Parathyroid adenoma (tissue), 2 donors: ENCODE measurements at regions not wholly inside any gene's neighbourhood (a gene's known extent, or its start where the extent isn't known, plus 50 kb on each side); places are given as distances from the start of the nearest gene placed in this dataset.

Experiments
- H2AFZ ChIP-seq: fragments of 300-600 bp; sonication (generic); one replicate; pipeline ENCODE4 v1.7.0; 2017; ENCODE audit warnings: antibody characterized with exemption, mild to moderate bottlenecking
- H3K27ac ChIP-seq: fragments of 300-600 bp; sonication (generic); one replicate; pipeline ENCODE4 v1.7.0; 2017
- H3K27me3 ChIP-seq: fragments of 300-600 bp; sonication (generic); one replicate; pipeline ENCODE4 v1.7.0; 2017; ENCODE audit warnings: low read length; ENCODE audit not compliant: control insufficient read depth, insufficient read depth
- H3K36me3 ChIP-seq: fragments of 300-600 bp; sonication (generic); one replicate; pipeline ENCODE4 v1.7.0; 2017; ENCODE audit warnings: low read length; ENCODE audit not compliant: control insufficient read depth, insufficient read depth
- H3K4me1 ChIP-seq: fragments of 300-600 bp; sonication (generic); one replicate; pipeline ENCODE4 v1.7.0; 2017; ENCODE audit warnings: control low read depth
- H3K4me2 ChIP-seq: fragments of 300-600 bp; sonication (generic); one replicate; pipeline ENCODE4 v1.7.0; 2017; ENCODE audit warnings: low read length
- H3K4me3 ChIP-seq: fragments of 300-600 bp; sonication (generic); one replicate; pipeline ENCODE4 v1.7.0; 2017; ENCODE audit warnings: low read depth, low read length
- H3K79me2 ChIP-seq: fragments of 300-600 bp; sonication (generic); one replicate; pipeline ENCODE4 v1.7.0; 2017; ENCODE audit warnings: control low read depth
- H3K9ac ChIP-seq: fragments of 300-600 bp; sonication (generic); one replicate; pipeline ENCODE4 v1.7.0; 2017; ENCODE audit warnings: mild to moderate bottlenecking
- H3K9me3 ChIP-seq: fragments of 300-600 bp; sonication (generic); one replicate; pipeline ENCODE4 v1.7.0; 2017; ENCODE audit warnings: low read length; ENCODE audit not compliant: control insufficient read depth
- TF ChIP-seq, protein P1 (sequence below): fragments of 300-600 bp; sonication (generic); IDR thresholded peaks from one replicate; pipeline ENCODE4 v1.7.0; 2017; ENCODE audit warnings: antibody characterized with exemption, mild to moderate bottlenecking
- donor health status: primary hyperparathyroidism.

DNA sequence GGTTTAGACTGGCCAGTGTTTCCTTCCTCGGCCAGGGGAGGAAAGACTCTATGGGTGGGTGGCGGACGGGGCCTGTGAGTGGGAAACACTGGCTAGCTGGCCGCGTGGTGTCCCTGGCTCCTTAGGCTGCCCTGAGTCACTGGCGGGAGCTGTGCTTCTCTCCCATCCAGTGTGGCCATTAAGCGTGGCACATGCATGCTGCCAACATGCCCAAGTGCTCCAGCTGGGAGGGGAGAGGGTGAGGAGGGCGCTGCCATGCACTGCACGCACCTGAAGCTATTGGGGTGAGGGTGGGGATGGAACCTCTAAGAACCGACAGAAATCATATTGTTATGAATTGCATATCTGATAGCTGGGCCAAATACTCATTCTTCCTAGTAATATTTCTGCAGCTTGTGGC lies 270.8 kb downstream of the CALCRL start:
- Histone ChIP-seq H3K27ac (no peak overlapping the region), H3K9ac (no peak overlapping the region), H3K79me2 (no peaks in the 10 kb centered on the region), H3K9me3 (no peaks in the 10 kb centered on the region), H3K4me3 (no peak overlapping the region), H3K27me3 (no peaks in the 10 kb centered on the region), H3K4me1 (no peaks in the 10 kb centered on the region), H3K36me3 (no peaks in the 10 kb centered on the region), H2AFZ (no peak overlapping the region), H3K4me2 (no peak overlapping the region)
- TF ChIP-seq, protein P1, sequence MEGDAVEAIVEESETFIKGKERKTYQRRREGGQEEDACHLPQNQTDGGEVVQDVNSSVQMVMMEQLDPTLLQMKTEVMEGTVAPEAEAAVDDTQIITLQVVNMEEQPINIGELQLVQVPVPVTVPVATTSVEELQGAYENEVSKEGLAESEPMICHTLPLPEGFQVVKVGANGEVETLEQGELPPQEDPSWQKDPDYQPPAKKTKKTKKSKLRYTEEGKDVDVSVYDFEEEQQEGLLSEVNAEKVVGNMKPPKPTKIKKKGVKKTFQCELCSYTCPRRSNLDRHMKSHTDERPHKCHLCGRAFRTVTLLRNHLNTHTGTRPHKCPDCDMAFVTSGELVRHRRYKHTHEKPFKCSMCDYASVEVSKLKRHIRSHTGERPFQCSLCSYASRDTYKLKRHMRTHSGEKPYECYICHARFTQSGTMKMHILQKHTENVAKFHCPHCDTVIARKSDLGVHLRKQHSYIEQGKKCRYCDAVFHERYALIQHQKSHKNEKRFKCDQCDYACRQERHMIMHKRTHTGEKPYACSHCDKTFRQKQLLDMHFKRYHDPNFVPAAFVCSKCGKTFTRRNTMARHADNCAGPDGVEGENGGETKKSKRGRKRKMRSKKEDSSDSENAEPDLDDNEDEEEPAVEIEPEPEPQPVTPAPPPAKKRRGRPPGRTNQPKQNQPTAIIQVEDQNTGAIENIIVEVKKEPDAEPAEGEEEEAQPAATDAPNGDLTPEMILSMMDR: no peak

DNA sequence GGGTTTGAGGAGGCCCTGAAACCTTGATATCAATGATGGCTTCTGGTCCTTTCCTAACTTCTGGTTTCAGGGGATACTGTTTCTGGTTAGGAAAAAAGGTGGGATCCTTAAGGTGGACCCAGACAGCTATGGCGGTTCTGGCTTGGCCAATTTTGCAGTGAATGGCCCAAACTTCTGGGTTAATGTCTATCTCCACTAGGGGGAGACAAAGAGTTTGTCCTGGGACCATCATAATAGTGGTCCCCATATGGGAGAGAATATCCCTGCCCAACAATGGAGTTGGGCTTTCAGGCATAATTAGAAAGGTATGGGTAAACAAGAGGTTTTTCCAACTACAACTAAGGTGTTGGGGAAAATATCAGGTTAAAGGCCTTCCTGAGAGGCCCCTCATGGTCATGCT lies 273.5 kb downstream of the CALCRL start:
- H3K27ac ChIP-seq: no peak overlapping the region
- no peaks in the 10 kb centered on the region for H3K27me3 ChIP-seq
- H3K4me1 ChIP-seq: no peaks in the 10 kb centered on the region
- no peak overlapping the region for H2AFZ ChIP-seq
- H3K9ac ChIP-seq: no peak overlapping the region
- H3K79me2 ChIP-seq: no peaks in the 10 kb centered on the region
- H3K4me2 ChIP-seq: no peak overlapping the region
- peaks cover 2% of the 10 kb centered on the region for H3K36me3 ChIP-seq
- TF ChIP-seq, protein P1: peak; percentile 8
- H3K4me3 ChIP-seq: no peak overlapping the region
- H3K9me3 ChIP-seq: no peaks in the 10 kb centered on the region

DNA sequence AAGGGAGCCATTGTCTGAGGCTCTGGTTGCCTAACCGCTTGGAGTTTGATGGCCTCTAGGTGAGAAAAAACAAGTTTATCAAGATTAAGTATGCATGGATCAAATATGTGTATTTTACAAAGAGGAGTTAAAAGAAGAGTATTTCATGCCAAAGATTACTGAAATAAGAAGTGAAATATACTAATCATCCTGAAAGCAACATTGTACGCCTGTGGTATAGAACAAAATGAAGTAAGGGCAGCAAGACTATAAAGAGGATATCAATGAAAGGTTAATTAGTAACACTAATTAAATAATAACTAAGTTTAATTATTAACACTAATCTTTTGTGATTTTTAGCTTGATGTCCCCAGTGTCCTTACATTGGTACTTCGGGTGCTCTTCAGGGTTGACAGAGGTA lies 276.7 kb downstream of the CALCRL start:
- no peak overlapping the region for H2AFZ ChIP-seq
- H3K36me3 ChIP-seq: peaks cover 2% of the 10 kb centered on the region
- H3K27ac ChIP-seq: no peak overlapping the region
- H3K27me3 ChIP-seq: no peaks in the 10 kb centered on the region
- TF ChIP-seq, protein P1: no peak
- H3K9ac ChIP-seq: no peak overlapping the region
- H3K79me2 ChIP-seq: no peaks in the 10 kb centered on the region
- no peak overlapping the region for H3K4me2 ChIP-seq
- no peaks in the 10 kb centered on the region for H3K9me3 ChIP-seq
- no peak overlapping the region for H3K4me3 ChIP-seq
- H3K4me1 ChIP-seq: peaks cover 4% of the 10 kb centered on the region

DNA sequence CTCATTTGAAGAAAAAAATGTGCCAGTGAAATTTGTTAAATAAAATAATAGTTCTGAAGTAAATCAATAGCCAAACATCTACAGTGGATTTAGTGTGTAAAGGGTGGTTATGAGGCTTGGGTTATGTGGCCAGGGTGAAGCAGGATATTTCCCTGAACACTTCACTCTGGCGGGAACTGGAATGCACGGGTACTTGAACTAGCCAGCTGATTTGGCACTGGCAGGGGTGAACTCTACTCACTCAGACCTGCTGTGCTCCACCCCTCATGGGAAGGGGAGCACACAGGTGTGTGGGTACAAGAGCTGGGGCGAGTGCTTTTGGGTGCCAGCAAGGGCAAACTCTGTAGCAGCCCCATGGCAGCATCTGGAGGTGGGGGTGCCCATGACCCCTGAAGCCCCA lies 278.2 kb downstream of the CALCRL start:
- Histone ChIP-seq H3K4me1 (peaks cover 4% of the 10 kb centered on the region), H3K4me3 (no peak overlapping the region), H3K9me3 (no peaks in the 10 kb centered on the region), H3K27ac (no peak overlapping the region), H3K79me2 (no peaks in the 10 kb centered on the region), H3K36me3 (peaks cover 2% of the 10 kb centered on the region), H3K27me3 (no peaks in the 10 kb centered on the region), H3K9ac (no peak overlapping the region), H3K4me2 (no peak overlapping the region), H2AFZ (no peak overlapping the region)
- TF ChIP-seq, protein P1: no peak
